Activated T-helper 1 cell treated with Interleukin-2 at 50 U/mL for 16 hours (primary cell): ENCODE measurements at regions not wholly inside any gene's neighbourhood (a gene's known extent, or its start where the extent isn't known, plus 50 kb on each side); places are given as distances from the start of the nearest gene placed in this dataset.

Experiments
- DNase-seq: peaks from one replicate; pipeline ENCODE4 v3.0.0-alpha.2; 2020; ENCODE audit warnings: low read depth

GRCh38 chr15:77732514-77733335 is 100.0 kb upstream of the LINGO1 start:
- no peak for DNase-seq

DNA sequence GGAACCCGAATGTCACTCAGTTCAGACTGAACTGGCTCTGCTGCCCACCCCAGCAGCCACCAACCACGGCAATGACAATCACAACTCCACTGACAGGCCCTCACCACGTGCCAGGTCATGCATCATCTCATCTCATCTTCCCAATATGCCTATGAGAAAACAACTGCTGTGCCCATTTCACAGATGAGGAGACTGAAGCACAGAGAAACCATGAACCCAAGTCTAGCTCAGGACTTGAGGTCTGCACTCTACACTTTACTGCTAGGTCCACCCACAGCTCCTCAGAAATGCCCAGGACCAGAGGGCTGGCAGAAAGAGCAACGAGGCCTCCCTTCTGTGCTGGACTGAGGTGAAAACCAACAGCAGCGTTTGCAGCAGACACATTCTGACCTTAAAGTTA is 99.2 kb upstream of the LINGO1 start:
- DNase-seq, result no peak

DNA sequence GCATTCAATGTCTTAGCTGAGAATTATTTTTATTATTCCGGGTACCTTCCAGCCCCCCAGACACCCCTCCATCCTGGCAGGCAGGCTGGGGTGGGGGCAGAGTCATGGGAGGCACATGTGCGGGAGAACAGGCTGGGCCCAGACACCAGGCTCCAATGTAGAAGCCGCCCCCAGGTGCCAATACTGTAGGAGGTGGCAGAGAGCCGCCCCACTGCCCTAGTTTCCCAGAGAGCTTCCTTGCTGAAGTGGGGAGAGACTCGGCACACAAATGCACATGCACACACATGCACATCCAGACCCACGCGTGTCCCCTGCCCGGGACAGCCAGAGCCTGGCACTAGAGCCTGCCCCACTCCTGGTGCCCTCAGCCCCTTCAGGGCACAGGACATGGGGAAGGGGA is 98.4 kb upstream of the LINGO1 start:
- DNase-seq, result no peak

DNA sequence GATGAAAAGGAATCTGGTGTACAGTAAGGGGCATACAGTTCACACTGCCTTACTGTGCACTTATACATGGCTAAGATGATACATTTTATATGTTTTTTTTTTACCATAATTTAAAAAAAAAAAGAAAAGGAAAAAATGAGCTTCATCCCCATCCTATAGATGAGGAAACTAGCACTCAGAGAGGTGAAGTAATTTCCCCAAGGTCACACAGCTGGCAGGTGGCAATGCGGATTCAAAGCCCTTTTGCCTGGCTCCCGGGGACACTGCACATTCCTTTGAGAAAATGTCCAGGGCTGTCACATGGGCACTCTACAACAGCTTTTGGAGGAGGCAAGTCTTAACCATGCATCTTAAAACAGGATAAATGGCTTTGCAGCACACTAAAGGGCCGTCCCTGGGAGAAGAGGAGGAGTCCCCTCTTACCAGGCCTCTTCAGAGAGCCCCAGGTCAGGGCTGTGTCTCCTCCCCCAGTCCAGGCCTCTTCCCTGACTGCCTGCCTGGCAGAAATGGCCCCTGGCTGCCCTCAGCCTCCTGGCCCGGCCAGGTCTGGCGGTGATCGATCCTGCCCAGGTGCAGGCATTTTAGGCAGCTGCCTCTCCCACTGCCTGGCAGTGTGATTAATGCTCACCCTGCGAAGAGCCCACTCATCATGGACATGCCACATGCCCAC is 95.1 kb upstream of the LINGO1 start:
- DNase-seq, result no peak

DNA sequence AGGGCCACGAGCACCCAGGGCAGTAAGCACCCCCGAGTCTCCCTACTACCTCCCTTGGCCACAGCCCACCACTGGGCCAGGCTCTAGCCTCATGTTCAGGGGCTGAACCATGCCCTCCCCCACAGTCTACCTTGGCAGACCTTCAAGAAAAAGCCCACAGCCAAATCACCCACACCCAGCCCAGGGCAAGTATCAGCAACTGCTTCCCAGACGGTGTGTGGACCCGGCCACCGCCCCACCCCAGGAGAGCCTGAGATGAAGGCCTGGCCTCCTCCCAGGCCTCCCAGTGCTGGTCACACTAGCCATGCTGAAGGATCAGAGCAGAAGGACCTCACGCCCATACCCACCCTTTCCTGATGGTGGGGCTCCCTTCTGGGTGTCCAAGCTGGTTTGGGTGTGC is 92.0 kb upstream of the LINGO1 start:
- no peak for DNase-seq

- no peak for DNase-seq
Measured at GRCh38 chr15:77723756-77724155, 91.0 kb upstream of the LINGO1 start.

GRCh38 chr15:77722759-77723460 is 90.2 kb upstream of the LINGO1 start:
- no peak for DNase-seq

DNA sequence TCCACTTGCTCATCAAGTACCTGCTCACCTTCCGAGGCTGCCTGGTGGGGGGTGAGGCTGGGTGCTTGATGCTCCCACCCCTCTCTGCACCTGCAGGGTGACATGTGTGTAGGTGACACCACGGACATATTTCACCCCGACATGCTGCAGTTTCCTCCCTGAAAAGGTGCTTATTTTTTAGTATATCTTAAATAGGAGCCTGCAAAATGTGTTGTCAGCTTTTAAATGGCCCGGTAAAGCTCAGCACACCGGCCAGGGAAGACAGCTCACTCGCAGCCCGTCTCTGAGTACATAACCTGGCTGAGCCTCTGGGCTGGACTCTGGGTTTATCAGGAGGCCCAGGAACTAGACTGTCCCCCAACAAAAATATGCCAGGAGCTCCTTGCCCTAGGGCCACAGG is 89.3 kb upstream of the LINGO1 start:
- DNase-seq, result no peak

DNA sequence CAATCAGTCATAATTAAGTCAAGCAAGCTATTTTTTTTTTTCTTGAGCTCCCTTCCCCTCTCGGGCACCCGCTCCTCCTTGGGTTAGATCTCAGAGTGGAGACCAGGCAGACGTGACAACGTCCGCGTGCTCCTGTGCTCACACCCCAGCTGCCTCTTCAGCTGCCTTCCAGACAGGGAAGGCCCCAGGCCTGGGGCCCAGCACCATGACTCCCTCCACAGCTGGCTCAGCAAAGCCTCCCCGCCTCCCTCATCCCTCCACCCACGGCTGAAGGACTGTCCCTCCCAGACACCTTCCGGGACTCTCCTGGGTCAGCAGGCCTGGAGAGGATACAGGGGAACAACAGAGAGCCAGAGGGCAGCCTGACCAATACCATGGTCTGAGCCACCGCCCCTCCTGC is 87.9 kb upstream of the LINGO1 start:
- no peak for DNase-seq

GRCh38 chr15:77720173-77720572 is 87.5 kb upstream of the LINGO1 start:
- no peak for DNase-seq

- no peak for DNase-seq
Measured at GRCh38 chr15:77719450-77719849, 86.7 kb upstream of the LINGO1 start.

DNA sequence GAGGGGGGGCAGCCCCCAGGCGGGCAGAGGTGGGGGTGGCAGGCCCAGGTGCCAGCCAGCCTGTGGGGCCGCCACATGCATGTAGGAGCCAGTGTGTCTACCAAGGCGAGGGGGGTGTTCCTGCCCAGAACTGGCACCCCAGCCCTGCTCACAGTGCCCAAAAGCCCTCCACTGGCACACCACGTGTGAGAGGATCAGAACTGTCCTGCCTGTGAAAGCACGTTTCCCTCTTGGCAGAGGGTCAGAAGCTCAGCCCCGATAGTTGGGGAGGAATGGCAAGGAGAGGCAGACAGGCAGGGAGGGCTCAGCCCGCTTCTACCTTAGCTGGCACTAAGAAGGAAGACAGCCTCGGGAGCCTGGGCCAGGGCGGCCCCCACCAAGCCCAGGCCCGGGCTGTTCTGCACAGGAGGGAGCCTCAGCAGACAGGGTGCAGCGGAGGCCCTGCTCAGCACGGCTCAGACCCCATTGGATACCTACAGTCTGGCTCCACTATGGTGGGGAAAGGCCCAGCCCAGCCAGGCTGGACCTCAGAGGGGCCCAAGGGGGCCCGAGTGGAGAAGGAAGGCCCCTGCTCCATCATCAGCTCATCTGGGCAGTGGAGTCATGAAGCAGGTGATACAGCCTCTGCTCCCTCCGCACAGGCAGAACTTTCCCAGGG is 84.8 kb upstream of the LINGO1 start:
- no peak for DNase-seq

DNA sequence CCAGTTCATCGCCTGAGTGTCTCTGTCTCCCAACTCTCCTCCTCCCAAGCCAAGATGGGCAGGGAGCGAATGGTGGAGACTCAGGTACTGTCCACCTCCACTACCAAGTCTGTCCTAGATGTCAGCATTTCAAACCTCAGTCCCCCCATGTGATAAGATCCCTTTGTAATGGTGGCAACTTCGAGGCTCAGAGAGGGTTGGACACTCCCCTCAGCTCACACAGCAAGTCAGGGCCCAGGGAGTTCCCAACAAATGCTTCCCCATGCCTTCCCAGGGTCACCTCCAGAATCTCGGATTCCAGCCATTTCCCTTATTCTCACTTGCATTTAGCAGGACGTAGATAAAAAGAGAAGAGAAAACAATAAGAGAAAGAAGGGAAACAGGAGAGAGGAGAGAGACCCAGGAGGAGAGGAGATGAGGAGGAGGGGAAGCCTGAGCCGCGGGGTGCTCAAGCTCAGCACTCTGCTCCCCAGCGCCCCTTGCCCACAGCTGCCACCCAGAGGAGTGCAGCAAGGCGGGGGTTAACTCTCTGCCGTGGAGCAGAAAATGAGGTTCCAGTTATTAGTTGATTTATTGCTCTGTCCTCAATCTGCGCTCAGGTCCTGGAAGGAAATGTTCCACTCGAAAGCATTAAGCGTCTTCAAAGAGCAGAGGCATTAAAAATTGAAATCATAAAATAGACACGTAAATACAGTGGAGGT is 84.1 kb upstream of the LINGO1 start:
- DNase-seq, result no peak

DNA sequence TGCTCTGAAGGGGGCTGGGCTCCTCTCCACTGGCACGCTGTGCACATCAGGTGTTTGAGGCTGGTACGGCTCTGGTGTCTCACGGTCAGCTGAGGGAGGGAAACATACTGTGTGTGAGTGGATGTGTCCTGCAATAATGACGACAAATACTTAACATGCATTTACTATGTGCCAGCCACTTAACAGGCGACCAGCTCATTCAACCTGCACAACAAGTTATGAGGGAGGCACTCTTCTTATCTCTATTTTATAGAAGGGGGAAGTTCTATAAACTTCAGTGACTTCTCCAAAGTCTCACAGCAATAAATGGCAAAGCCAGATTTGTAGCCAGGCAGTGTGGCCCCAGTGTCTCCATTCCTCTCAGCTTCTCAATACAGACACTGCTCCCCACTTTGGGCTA is 83.1 kb upstream of the LINGO1 start:
- DNase-seq, result no peak

- no peak for DNase-seq
Measured at GRCh38 chr15:77715051-77715450, 82.3 kb upstream of the LINGO1 start.

GRCh38 chr15:77714555-77714954 is 81.8 kb upstream of the LINGO1 start:
- DNase-seq, result no peak

DNA sequence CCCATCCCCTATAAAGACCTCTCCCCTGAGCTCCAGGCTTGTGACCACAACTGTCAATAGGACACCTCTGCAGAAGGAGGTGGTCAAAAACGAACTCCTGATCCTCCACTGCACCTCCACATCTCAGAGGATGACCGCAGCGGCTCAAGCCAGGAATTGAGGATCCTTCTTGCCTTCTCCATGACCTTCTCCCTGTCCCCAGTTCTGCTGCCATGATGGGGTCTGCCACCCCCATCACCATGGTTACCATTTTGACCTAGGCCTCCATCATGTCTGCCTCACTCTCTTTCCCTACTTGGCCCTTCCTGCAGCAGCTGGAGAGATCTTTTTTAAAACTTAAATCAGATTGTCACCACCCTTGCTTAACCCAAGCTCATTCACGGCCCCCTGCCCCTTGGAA is 81.3 kb upstream of the LINGO1 start:
- no peak for DNase-seq

DNA sequence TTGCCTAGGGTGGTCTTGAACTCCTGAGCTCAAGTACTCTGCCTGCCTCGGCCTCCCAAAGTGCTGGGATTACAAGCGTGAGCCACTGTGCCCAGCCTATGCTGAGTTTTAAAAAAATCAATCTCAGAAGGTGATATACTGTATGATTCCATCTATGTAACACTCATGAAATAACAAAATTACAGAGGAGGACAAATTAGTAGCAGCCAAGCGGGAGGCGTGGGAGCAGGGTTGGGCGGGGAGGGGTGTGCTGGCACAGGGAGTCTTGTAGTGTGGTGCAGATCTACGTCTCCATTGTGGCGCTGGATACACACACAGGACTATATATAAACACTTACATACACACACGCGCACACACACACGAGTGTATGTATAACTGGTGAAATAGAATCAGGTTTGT is 80.6 kb upstream of the LINGO1 start:
- no peak for DNase-seq

GRCh38 chr15:77712438-77712837 is 79.7 kb upstream of the LINGO1 start:
- no peak for DNase-seq

GRCh38 chr15:77710637-77711036 is 77.9 kb upstream of the LINGO1 start:
- no peak for DNase-seq

DNA sequence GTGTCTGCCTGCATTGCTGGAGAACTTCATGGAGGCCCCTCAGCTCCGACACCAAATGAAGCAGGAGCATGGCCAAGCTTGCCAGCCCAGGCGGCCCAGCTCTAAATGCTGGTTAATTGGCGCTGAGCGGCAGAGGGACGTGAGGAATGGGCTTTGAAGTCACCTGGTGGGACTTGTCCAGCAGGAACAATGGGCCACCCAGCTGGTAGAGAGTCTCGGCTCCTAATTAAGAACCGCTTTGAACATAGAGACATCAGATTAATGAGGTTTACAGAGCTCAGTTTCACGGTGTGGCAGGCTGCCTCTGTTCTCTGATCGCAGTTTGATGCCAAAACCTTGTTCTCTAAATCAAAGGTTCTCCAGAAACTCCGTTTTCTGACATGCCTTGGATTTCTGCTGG is 77.5 kb upstream of the LINGO1 start:
- DNase-seq, result no peak
